ENCODE measurements at regions not wholly inside any gene's neighbourhood (a gene's known extent, or its start where the extent isn't known, plus 50 kb on each side); places are given as distances from the start of the nearest gene placed in this dataset.
"Not testable (repeated sequence)": the region's sequence is repeated elsewhere in the genome, so short reads cannot be mapped to it uniquely, and the experiment has no call there.

DNA sequence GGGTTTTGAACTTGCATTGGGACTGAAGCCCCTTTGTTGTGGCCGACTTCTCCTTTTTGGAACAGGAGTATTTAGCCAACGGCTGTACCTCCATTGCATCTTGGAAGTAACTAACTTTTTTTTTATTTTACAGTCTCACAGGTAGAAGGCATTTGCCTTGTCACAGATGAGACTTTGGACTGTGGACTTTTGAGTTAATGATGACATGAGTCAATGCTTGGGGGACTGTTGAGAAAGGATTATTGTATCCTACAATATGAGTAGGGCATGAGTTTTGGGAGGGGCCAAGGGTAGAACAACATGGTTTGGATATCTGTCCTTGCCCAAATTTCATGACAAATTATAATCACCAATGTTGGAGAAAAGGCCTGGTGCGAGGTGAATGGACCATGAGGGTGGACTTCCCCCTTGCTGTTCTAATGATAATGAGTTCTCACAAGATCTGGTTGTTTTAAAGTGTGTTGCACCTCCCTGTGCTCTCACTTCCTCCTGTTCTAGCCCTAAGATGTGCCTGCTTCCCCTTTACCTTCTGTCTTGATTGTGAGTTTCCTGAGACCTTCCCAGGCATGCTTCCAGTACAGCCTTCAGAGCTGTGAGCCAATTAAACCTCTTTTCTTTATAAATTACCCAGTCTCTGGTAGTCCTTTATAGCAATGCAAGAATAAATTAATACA is 1269.4 kb upstream of the CHAC2 start:
- H3K4me3 ChIP-seq (ENCODE audit: low read depth, low read length): no peak overlapping the region
- DNase-seq (ENCODE audit: low read depth): no peak
- TF ChIP-seq, protein P1, sequence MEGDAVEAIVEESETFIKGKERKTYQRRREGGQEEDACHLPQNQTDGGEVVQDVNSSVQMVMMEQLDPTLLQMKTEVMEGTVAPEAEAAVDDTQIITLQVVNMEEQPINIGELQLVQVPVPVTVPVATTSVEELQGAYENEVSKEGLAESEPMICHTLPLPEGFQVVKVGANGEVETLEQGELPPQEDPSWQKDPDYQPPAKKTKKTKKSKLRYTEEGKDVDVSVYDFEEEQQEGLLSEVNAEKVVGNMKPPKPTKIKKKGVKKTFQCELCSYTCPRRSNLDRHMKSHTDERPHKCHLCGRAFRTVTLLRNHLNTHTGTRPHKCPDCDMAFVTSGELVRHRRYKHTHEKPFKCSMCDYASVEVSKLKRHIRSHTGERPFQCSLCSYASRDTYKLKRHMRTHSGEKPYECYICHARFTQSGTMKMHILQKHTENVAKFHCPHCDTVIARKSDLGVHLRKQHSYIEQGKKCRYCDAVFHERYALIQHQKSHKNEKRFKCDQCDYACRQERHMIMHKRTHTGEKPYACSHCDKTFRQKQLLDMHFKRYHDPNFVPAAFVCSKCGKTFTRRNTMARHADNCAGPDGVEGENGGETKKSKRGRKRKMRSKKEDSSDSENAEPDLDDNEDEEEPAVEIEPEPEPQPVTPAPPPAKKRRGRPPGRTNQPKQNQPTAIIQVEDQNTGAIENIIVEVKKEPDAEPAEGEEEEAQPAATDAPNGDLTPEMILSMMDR (IDR thresholded peaks at IDR 0.05; ENCODE audit: control insufficient read depth, extremely low read depth, insufficient read depth): no peak

DNA sequence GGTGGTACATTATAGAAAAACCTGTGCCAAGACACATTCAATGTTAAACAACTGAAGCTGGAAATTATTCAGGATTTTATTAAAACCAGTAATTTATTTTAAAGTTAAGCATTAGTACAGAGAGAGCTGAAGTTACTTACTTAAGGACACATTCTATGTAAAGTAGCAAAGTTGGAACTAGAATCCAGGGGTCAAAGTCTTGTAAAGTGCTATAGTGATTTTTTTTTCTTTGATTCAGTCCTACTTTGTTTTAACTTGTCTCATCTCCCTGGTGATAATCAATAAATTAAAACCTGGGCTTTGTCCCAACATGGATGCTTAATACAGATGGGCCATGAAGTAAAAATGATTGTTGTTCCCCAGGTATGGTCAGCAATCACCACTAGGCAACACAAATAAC is 1271.8 kb upstream of the CHAC2 start:
- TF ChIP-seq, protein P1 (IDR thresholded peaks at IDR 0.05; ENCODE audit: control insufficient read depth, extremely low read depth, insufficient read depth): no peak
- no peak for DNase-seq (ENCODE audit: low read depth)

DNA sequence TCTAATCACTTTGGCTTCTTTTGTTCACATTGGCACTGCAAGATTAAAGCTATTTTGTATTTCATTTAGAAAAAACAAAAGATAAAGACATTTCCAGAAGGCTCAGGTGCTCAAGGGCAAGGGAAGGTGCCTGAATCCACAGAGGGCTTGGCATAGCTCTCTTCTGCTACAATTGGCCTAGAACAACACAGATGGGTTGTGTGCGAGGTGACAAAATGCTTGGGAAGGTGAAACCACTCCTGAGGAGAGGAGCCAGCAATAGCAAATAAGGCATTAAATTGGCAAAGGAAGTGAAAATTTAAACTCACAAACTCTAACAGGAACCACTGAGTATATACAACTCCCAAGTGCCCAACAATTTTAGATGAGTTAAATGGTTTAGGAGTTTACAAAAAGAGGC is 1290.4 kb upstream of the CHAC2 start:
- DNase-seq (ENCODE audit: low read depth): no peak
- TF ChIP-seq, protein P1 (IDR thresholded peaks at IDR 0.05; ENCODE audit: control insufficient read depth, extremely low read depth, insufficient read depth): no peak

More for the DNA sequence above, 1271.8 kb upstream of the CHAC2 start:
- no peak overlapping the region for H3K4me3 ChIP-seq (ENCODE audit: low read depth, low read length)

DNA sequence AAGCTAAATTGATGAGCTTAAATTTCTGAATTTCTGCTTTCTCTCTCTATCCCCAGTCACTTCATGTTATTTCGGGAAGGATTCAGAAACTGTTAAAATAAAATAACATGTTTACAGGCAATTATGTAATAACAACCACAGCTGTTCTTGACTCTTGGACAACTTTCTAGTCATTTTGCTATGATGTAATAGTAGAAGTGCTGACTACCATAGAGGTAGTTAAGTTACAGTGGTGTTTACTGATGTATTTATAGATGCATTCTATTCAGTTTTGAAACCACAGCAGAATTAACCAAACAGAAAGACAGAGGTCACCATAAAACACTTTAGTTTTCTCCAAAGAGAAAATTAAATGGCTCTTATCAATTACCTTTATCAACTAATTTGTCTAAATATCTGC is 1292.0 kb upstream of the CHAC2 start:
- TF ChIP-seq, protein P1 (IDR thresholded peaks at IDR 0.05; ENCODE audit: control insufficient read depth, extremely low read depth, insufficient read depth): no peak
- no peak for DNase-seq (ENCODE audit: low read depth)

More for the DNA sequence above, 1290.4 kb upstream of the CHAC2 start:
- no peak overlapping the region for H3K4me3 ChIP-seq (ENCODE audit: low read depth, low read length)

DNA sequence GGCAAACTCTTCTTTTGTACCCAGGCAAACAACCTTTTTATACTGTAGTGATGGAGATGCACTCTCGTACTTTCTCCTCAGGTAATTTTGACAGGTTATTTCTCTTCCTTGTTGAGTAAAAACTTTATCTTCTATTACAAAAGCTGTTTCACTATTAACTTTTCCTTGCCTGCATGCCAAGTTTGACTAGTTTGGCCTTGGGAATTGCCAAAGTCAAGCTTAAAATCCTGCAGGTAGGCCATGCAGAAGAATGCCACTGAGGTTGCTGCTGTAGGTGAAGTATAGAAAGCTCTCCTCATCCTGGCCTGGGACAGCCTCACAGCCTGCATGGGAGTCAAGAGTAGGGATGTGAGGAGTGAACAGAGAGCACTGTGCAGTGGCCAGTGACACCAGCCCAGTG is 1293.5 kb upstream of the CHAC2 start:
- no peak overlapping the region for H3K4me3 ChIP-seq (ENCODE audit: low read depth, low read length)
- no peak for DNase-seq (ENCODE audit: low read depth)
- TF ChIP-seq, protein P1 (IDR thresholded peaks at IDR 0.05; ENCODE audit: control insufficient read depth, extremely low read depth, insufficient read depth): no peak

More for the DNA sequence above, 1292.0 kb upstream of the CHAC2 start:
- H3K4me3 ChIP-seq (ENCODE audit: low read depth, low read length): no peak overlapping the region

DNA sequence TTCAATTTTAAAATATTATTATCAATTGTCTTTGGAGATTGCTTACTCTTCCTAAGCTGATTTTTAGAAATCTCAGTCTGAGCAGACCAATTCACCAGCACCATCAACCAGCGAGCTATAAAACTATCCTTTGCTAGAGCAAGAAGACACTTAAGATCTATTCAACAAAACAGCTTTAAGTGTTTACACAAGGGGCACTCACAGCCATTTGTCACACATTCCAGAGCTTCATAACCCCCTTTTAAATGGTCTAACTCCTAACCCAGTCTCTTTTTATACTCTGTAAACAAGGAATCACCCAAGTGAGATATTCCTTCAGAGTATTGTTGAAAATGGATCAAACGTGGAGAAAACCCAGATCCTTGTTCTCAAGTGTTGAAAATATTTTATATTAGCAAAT is 1294.1 kb upstream of the CHAC2 start:
- TF ChIP-seq, protein P1 (IDR thresholded peaks at IDR 0.05; ENCODE audit: control insufficient read depth, extremely low read depth, insufficient read depth): no peak
- H3K4me3 ChIP-seq (ENCODE audit: low read depth, low read length): no peak overlapping the region
- DNase-seq (ENCODE audit: low read depth): no peak

DNA sequence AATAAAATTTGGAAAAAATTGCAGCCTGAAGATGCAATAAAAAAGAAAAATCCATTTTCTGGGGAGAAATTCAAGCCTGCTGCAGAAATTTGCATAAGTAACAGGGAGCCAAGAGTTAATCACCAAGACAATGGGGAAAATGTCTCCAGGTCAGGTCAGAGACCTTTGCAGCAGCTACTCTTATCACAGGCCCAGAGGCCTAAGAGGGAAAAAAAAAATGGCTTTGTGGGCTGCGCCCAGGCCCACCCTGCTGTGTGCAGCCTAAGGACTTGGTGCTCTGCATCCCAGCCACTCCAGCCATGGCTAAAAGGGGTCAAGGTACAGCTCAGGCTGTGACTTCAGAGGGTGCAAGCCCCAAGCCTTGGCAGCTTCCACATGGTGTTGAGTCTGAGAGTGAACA is 1297.1 kb upstream of the CHAC2 start:
- not testable (repeated sequence) for DNase-seq (ENCODE audit: low read depth); H3K4me3 ChIP-seq (ENCODE audit: low read depth, low read length)

Measured in LNCaP clone FGC (cell line).